ENCODE measurements at regions not wholly inside any gene's neighbourhood (a gene's known extent, or its start where the extent isn't known, plus 50 kb on each side); places are given as distances from the start of the nearest gene placed in this dataset.

- no peak for TF ChIP-seq EP300 (IDR thresholded peaks at IDR 0.05; ENCODE audit: low read depth)
- TF ChIP-seq POLR2AphosphoS5 (IDR thresholded peaks at IDR 0.05): no peak
- no peak for TF ChIP-seq CTCF (IDR thresholded peaks at IDR 0.05)
- no peak for TF ChIP-seq POLR2A (IDR thresholded peaks at IDR 0.05)
These were observed 1018.9 kb upstream of the ARRDC3 start for GRCh38 chr5:92402045-92402444.
